Body of pancreas (tissue), 4 donors: ENCODE measurements at regions not wholly inside any gene's neighbourhood (a gene's known extent, or its start where the extent isn't known, plus 50 kb on each side); places are given as distances from the start of the nearest gene placed in this dataset.
"Not testable (repeated sequence)": the region's sequence is repeated elsewhere in the genome, so short reads cannot be mapped to it uniquely, and the experiment has no call there.

Source experiments
- ATAC-seq: fragments of 150-250 bp; one replicate; pipeline ENCODE4 v1.9.1; 2016
- DNase-seq, 4 donors: peaks; one replicate each; pipeline ENCODE4 v3.0.0-alpha.2; 2019
- H3K27ac ChIP-seq, 4 donors: fragments of 200-600 bp; sonication (generic); 1 replicate in 3 of 4; 2 replicates in 1 of 4; pipeline versions ENCODE4 v1.5.1 to v1.6.1; 2016 to 2019; ENCODE audit warnings: mild to moderate bottlenecking in 1 of 4, mixed read lengths in 1 of 4, moderate library complexity in 1 of 4
- H3K27me3 ChIP-seq, 2 donors: fragments of 200-600 bp; sonication (generic); one replicate each; pipeline ENCODE4 v1.6.0; 2016; ENCODE audit warnings: mild to moderate bottlenecking in 1 of 2
- H3K36me3 ChIP-seq, 2 donors: fragments of 200-600 bp; sonication (generic); replicated peaks in 1 of 2; 2 replicates each; pipeline ENCODE4 v1.5.1; 2016; ENCODE audit warnings: low read depth in 2 of 2; ENCODE audit not compliant: insufficient read depth in 1 of 2
- H3K4me1 ChIP-seq: fragments of 200-600 bp; sonication (generic); one replicate; pipeline ENCODE4 v1.6.0; 2016
- H3K4me3 ChIP-seq, 2 donors: fragments of 200-600 bp; sonication (generic); 1 replicate in 1 of 2; 2 replicates in 1 of 2; pipeline ENCODE4 v1.5.1; 2016 to 2019
- H3K9me3 ChIP-seq, 3 donors: fragments of 200-600 bp; sonication (generic); 1 replicate in 2 of 3; 2 replicates in 1 of 3; pipeline ENCODE4 v1.5.1; 2016
- CTCF ChIP-seq, 7 experiments: fragments of 450-650 bp in 4 of 7; fragments of 200-600 bp in 3 of 7; sonication (generic) in 3 of 7; IDR thresholded peaks; one replicate each; pipeline ENCODE4 v1.5.1; 2016 to 2019; ENCODE audit warnings: antibody characterized with exemption in 7 of 7
- POLR2A ChIP-seq, 3 donors: fragments of 450-650 bp; IDR thresholded peaks; one replicate each; pipeline ENCODE4 v1.6.1; 2016; ENCODE audit warnings: antibody characterized with exemption in 3 of 3, mild to moderate bottlenecking in 2 of 3
- WGBS, 2 donors: methylation state at CpG; one replicate each; pipeline ENCODE4 v1.1.5; 2017; 5-methylcytosine and 5-hydroxymethylcytosine counted together
- intact Hi-C: fragments of 100-400 bp; cut with DNase I; formaldehyde crosslinking; loops from one replicate; pipeline ENCODE4 v1.15.1; 2023

- H3K9me3 ChIP-seq = no peaks in the 10 kb centered on the region
- H3K4me1 ChIP-seq = no peaks in the 10 kb centered on the region
- intact Hi-C loops = no loop called here
- H3K27ac ChIP-seq = no peak overlapping the region
- TF ChIP-seq POLR2A (IDR thresholded peaks at IDR 0.05) = no peak
- no peak for TF ChIP-seq CTCF (IDR thresholded peaks at IDR 0.05)
- H3K27me3 ChIP-seq = no peaks in the 10 kb centered on the region
- DNase-seq (no peak), ATAC-seq (no peak)
- no peaks in the 10 kb centered on the region for H3K36me3 ChIP-seq
- no peak overlapping the region for H3K4me3 ChIP-seq
Observed at GRCh38 chr10:108560488-108560887, 1362.8 kb downstream of the XPNPEP1 start.

- no peak for TF ChIP-seq POLR2A (IDR thresholded peaks at IDR 0.05)
- no peak for TF ChIP-seq CTCF (IDR thresholded peaks at IDR 0.05)
- no peak overlapping the region for H3K27ac ChIP-seq
- WGBS, 2 donors = 56 to 67% methylated on average over 4 of the region's 4 CpGs
- H3K27me3 ChIP-seq = no peaks in the 10 kb centered on the region
- ATAC-seq = no peak
- no peaks in the 10 kb centered on the region for H3K9me3 ChIP-seq
- H3K36me3 ChIP-seq = no peaks in the 10 kb centered on the region
- no peak for DNase-seq
- H3K4me3 ChIP-seq = no peak overlapping the region
- intact Hi-C loops = no loop called here
- H3K4me1 ChIP-seq = no peaks in the 10 kb centered on the region
Observed at GRCh38 chr10:108556186-108556585, 1367.1 kb downstream of the XPNPEP1 start.

GRCh38 chr10:108545921-108546320, 1377.4 kb downstream of the XPNPEP1 start:
- WGBS, 2 donors = 47 to 59% methylated on average over 1 of the region's 1 CpG
- TF ChIP-seq POLR2A (IDR thresholded peaks at IDR 0.05) (no peak), CTCF (IDR thresholded peaks at IDR 0.05) (no peak)
- H3K4me1 ChIP-seq = no peaks in the 10 kb centered on the region
- H3K36me3 ChIP-seq = no peaks in the 10 kb centered on the region
- ATAC-seq = no peak
- no peak for DNase-seq
- H3K27me3 ChIP-seq = no peaks in the 10 kb centered on the region
- no peaks in the 10 kb centered on the region for H3K9me3 ChIP-seq
- no peak overlapping the region for H3K4me3 ChIP-seq
- intact Hi-C loops = no loop called here
- no peak overlapping the region for H3K27ac ChIP-seq

GRCh38 chr10:108544500-108545120, 1378.7 kb downstream of the XPNPEP1 start:
- peak; percentile 66 for ATAC-seq
- intact Hi-C loops = no loop called here

GRCh38 chr10:108533551-108533950, 1369.0 kb upstream of the SORCS1 start:
- H3K4me3 ChIP-seq, H3K27me3 ChIP-seq, ATAC-seq, H3K27ac ChIP-seq, H3K9me3 ChIP-seq, H3K4me1 ChIP-seq, H3K36me3 ChIP-seq, DNase-seq, intact Hi-C loops: not testable (repeated sequence)
- 48 to 68% methylated on average over 6 of the region's 6 CpGs for WGBS, 2 donors

More at GRCh38 chr10:108544500-108545120, 1378.7 kb downstream of the XPNPEP1 start:
- DNase-seq = peak; percentile 73 to 83 (median 75)
- WGBS, 2 donors = 27 to 36% methylated on average over 8 to 10 of the region's 10 CpGs
- Histone ChIP-seq H3K27ac (no peak overlapping the region), H3K4me1 (no peaks in the 10 kb centered on the region), H3K27me3 (no peaks in the 10 kb centered on the region), H3K9me3 (no peaks in the 10 kb centered on the region), H3K4me3 (no peak overlapping the region), H3K36me3 (no peaks in the 10 kb centered on the region)
- TF ChIP-seq CTCF (IDR thresholded peaks at IDR 0.05) = peak; percentile 68 to 88 (median 78)
- no peak for TF ChIP-seq POLR2A (IDR thresholded peaks at IDR 0.05)
